SK-N-SH (cell line): ENCODE measurements at regions not wholly inside any gene's neighbourhood (a gene's known extent, or its start where the extent isn't known, plus 50 kb on each side); places are given as distances from the start of the nearest gene placed in this dataset.
"Not testable (repeated sequence)": the region's sequence is repeated elsewhere in the genome, so short reads cannot be mapped to it uniquely, and the experiment has no call there.

Experiments
- CTCF ChIA-PET: fragments of 300-600, 350-600 bp; formaldehyde crosslinking; extraction: SDS; loops from one replicate; lab custom pipeline; 2021; lab: Yijun Ruan, JAX
- POLR2A ChIA-PET: fragments of 350-600 bp; sonication (Branson Sonifier 250); formaldehyde crosslinking; extraction: SDS; loops from one replicate; lab custom pipeline; 2020; ENCODE audit warnings: antibody characterized with exemption, inconsistent platforms; lab: Yijun Ruan, JAX
- DNase-seq: peaks from one replicate; pipeline ENCODE4 v3.0.0; 2012
- H2AFZ ChIP-seq: fragments of 200-600 bp; sonication (generic); 2 replicates; pipeline ENCODE4 v1.8.1; 2016; ENCODE audit warnings: antibody characterized with exemption, mild to moderate bottlenecking, low read depth
- H3F3A ChIP-seq: fragments of 200-600 bp; sonication (generic); replicated peaks from 2 replicates; pipeline ENCODE3; 2016; ENCODE audit warnings: antibody characterized with exemption, mild to moderate bottlenecking; ENCODE audit not compliant: insufficient read depth
- H3K27ac ChIP-seq, 2 experiments: fragments of 200-500 bp in 1 of 2; fragments of 200-600 bp in 1 of 2; sonication (Bioruptor generic) in 1 of 2; sonication (generic), shearing (Covaris generic) in 1 of 2; 2 replicates each; pipeline versions ENCODE4 v1.5.1 to v1.6.1; 2014 to 2016; ENCODE audit warnings: low read depth in 2 of 2, inconsistent platforms in 1 of 2, low read length in 1 of 2, mild to moderate bottlenecking in 1 of 2, mixed read lengths in 1 of 2
- H3K27me3 ChIP-seq: fragments of 200-600 bp; sonication (generic), shearing (Covaris generic); 2 replicates; pipeline ENCODE4 v1.6.1; 2016; ENCODE audit warnings: mixed run types; ENCODE audit not compliant: insufficient read depth
- H3K36me3 ChIP-seq, 2 experiments: fragments of 200-500 bp in 1 of 2; fragments of 200-600 bp in 1 of 2; sonication (Bioruptor generic) in 1 of 2; sonication (generic) in 1 of 2; replicated peaks in 1 of 2; 2 replicates each; pipeline versions ENCODE3 to v1.5.1; 2014 to 2016; ENCODE audit warnings: low read length in 1 of 2, mild to moderate bottlenecking in 1 of 2; ENCODE audit not compliant: insufficient read depth in 2 of 2, control insufficient read depth in 1 of 2
- H3K4me1 ChIP-seq, 2 experiments: fragments of 200-500 bp in 1 of 2; fragments of 200-600 bp in 1 of 2; sonication (Bioruptor generic) in 1 of 2; sonication (generic), shearing (Covaris generic) in 1 of 2; 2 replicates each; pipeline versions ENCODE4 v1.5.1 to v1.6.1; 2014 to 2016; ENCODE audit warnings: low read depth in 1 of 2, low read length in 1 of 2, mixed run types in 1 of 2; ENCODE audit not compliant: insufficient read depth in 2 of 2, control insufficient read depth in 1 of 2
- H3K4me2 ChIP-seq: fragments of 200-600 bp; sonication (generic), shearing (Covaris generic); 2 replicates; pipeline ENCODE4 v1.6.1; 2017; ENCODE audit warnings: mixed run types
- H3K4me3 ChIP-seq, 2 experiments: fragments of 200-500 bp in 1 of 2; fragments of 200-600 bp in 1 of 2; sonication (Bioruptor generic) in 1 of 2; sonication (generic), shearing (Covaris generic) in 1 of 2; 2 replicates each; pipeline versions ENCODE4 v1.5.1 to v1.8.1; 2014 to 2016; ENCODE audit warnings: low read depth in 2 of 2, inconsistent platforms in 1 of 2, low read length in 1 of 2, mild to moderate bottlenecking in 1 of 2, mixed read lengths in 1 of 2, moderate library complexity in 1 of 2
- H3K79me2 ChIP-seq: fragments of 200-600 bp; sonication (generic); 2 replicates; pipeline ENCODE4 v1.8.1; 2017; ENCODE audit warnings: mild to moderate bottlenecking; ENCODE audit not compliant: insufficient read depth
- H3K9ac ChIP-seq: fragments of 200-600 bp; sonication (generic); 2 replicates; pipeline ENCODE4 v1.6.1; 2017; ENCODE audit warnings: mixed run types
- H3K9me2 ChIP-seq: fragments of 200-600 bp; sonication (generic); 2 replicates; pipeline ENCODE4 v1.6.1; 2017; ENCODE audit warnings: mixed run types
- H3K9me3 ChIP-seq: fragments of 200-600 bp; sonication (generic); 2 replicates; pipeline ENCODE4 v1.6.1; 2017; ENCODE audit warnings: mixed run types, mild to moderate bottlenecking, moderate library complexity
- H4K20me1 ChIP-seq: fragments of 200-600 bp; sonication (generic); 2 replicates; pipeline ENCODE4 v1.6.1; 2017; ENCODE audit warnings: mild to moderate bottlenecking, mixed run types; ENCODE audit not compliant: insufficient read depth
- ELF1 ChIP-seq: IDR thresholded peaks from 2 replicates; pipeline ENCODE4 v1.4.0; 2012
- EP300 ChIP-seq, 2 experiments: IDR thresholded peaks; 2 replicates each; pipeline versions ENCODE4 v1.4.0 to v1.6.1; 2012; ENCODE audit warnings: borderline replicate concordance in 1 of 2, low read depth in 1 of 2, low read length in 1 of 2
- EZH2phosphoT487 ChIP-seq: fragments of 200-600 bp; sonication (generic); IDR thresholded peaks from 2 replicates; pipeline ENCODE4 v1.6.1; 2017; ENCODE audit warnings: low read depth, mixed run types, mild to moderate bottlenecking, antibody characterized with exemption, moderate library complexity, borderline replicate concordance
- MEF2A ChIP-seq: IDR thresholded peaks from 2 replicates; pipeline ENCODE4 v1.4.0; 2012; ENCODE audit warnings: low read depth, borderline replicate concordance
- MXI1 ChIP-seq: IDR thresholded peaks from 2 replicates; pipeline ENCODE4 v1.6.1; 2012; ENCODE audit warnings: mild to moderate bottlenecking, low read depth, low read length, improper control_type of control experiment
- NFIC ChIP-seq: IDR thresholded peaks from 2 replicates; pipeline ENCODE4 v1.4.0; 2012; ENCODE audit warnings: borderline replicate concordance
- PBX3 ChIP-seq: IDR thresholded peaks from 2 replicates; pipeline ENCODE4; 2012
- POLR2AphosphoS5 ChIP-seq: IDR thresholded peaks from 2 replicates; pipeline ENCODE4 v1.6.1; 2012; ENCODE audit warnings: low read depth, low read length
- RAD21 ChIP-seq: IDR thresholded peaks from 2 replicates; pipeline ENCODE4 v1.6.1; 2012; ENCODE audit warnings: mild to moderate bottlenecking, low read length
- RXRA ChIP-seq: IDR thresholded peaks from 2 replicates; pipeline ENCODE4 v1.4.0; 2012; ENCODE audit warnings: low read depth, mild to moderate bottlenecking, borderline replicate concordance
- SMC3 ChIP-seq: IDR thresholded peaks from 2 replicates; pipeline ENCODE4 v1.6.1; 2012; ENCODE audit warnings: low read depth, low read length, improper control_type of control experiment
- TAF1 ChIP-seq: IDR thresholded peaks from 2 replicates; pipeline ENCODE4 v1.6.1; 2012; ENCODE audit warnings: low read depth, mild to moderate bottlenecking, low read length, moderate library complexity, borderline replicate concordance
- TCF12 ChIP-seq: IDR thresholded peaks from 2 replicates; pipeline ENCODE4 v1.4.0; 2012
- TEAD4 ChIP-seq: IDR thresholded peaks from 2 replicates; pipeline ENCODE4 v1.4.0; 2012; ENCODE audit warnings: mild to moderate bottlenecking, borderline replicate concordance; ENCODE audit not compliant: insufficient read depth
- WGBS: methylation state at CpG from one replicate; pipeline ENCODE4 v1.1.6; 2017; ENCODE audit warnings: low lambda C conversion rate; 5-methylcytosine and 5-hydroxymethylcytosine counted together
- TF ChIP-seq, protein P1 (sequence below): fragments of 200-600 bp; sonication (generic); IDR thresholded peaks from 2 replicates; pipeline ENCODE4 v1.6.1; 2017; ENCODE audit warnings: antibody characterized with exemption, mild to moderate bottlenecking, moderate library complexity
- TF ChIP-seq, protein P2 (sequence below): IDR thresholded peaks from 2 replicates; pipeline ENCODE4 v1.4.0; 2012; ENCODE audit warnings: low read depth

GRCh38 chr12:114604606-114605005 lies 79.4 kb downstream of the TBX3 start (continued):
- TF ChIP-seq NFIC (no peak), PBX3 (no peak), TEAD4 (no peak), EP300 (IDR thresholded peaks at IDR 0.05; ENCODE audit: borderline replicate concordance in 1 of 2, low read depth in 1 of 2, low read length in 1 of 2) (no peak), TAF1 (no peak), TCF12 (no peak), POLR2AphosphoS5 (no peak), ELF1 (no peak)
- TF ChIP-seq, protein P1, sequence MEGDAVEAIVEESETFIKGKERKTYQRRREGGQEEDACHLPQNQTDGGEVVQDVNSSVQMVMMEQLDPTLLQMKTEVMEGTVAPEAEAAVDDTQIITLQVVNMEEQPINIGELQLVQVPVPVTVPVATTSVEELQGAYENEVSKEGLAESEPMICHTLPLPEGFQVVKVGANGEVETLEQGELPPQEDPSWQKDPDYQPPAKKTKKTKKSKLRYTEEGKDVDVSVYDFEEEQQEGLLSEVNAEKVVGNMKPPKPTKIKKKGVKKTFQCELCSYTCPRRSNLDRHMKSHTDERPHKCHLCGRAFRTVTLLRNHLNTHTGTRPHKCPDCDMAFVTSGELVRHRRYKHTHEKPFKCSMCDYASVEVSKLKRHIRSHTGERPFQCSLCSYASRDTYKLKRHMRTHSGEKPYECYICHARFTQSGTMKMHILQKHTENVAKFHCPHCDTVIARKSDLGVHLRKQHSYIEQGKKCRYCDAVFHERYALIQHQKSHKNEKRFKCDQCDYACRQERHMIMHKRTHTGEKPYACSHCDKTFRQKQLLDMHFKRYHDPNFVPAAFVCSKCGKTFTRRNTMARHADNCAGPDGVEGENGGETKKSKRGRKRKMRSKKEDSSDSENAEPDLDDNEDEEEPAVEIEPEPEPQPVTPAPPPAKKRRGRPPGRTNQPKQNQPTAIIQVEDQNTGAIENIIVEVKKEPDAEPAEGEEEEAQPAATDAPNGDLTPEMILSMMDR: no peak
- TF ChIP-seq, all 33 proteins: peak for 0

DNA sequence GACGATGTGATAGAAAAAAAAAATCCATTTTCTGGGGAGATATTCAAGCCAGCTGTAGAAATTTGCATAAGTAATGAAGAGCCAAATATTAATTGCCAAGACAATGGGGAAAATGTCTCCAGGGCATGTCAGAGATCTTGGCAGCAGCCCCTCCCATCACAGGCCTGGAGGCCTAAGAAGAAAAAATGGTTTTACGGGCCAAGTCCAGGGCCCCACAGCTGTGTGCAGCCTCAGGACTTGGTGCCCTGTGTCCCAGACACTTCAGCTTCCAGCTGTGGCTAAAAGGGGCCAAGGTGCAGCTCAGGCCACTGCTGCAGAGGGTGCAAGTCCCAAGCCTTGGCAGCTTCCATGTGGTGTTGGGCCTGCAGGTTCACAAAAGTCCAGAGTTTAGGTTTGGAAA lies 83.4 kb downstream of the TBX3 start:
- DNase-seq, H3F3A ChIP-seq, H3K9me2 ChIP-seq, H3K9me3 ChIP-seq, H3K9ac ChIP-seq, H3K4me3 ChIP-seq, H3K27ac ChIP-seq, H2AFZ ChIP-seq, H4K20me1 ChIP-seq, CTCF ChIA-PET, H3K27me3 ChIP-seq, H3K4me1 ChIP-seq, H3K4me2 ChIP-seq, H3K79me2 ChIP-seq, H3K36me3 ChIP-seq, POLR2A ChIA-PET: not testable (repeated sequence)
- 19% methylated on average over 2 of the region's 2 CpGs for WGBS

- ChIA-PET CTCF (no interaction called here), POLR2A (no interaction called here)
- Histone ChIP-seq H3K36me3 (no peaks in the 10 kb centered on the region), H3K9me2 (no peaks in the 10 kb centered on the region), H3F3A (no peaks in the 10 kb centered on the region), H4K20me1 (no peaks in the 10 kb centered on the region), H3K27ac (no peak overlapping the region), H3K9me3 (no peaks in the 10 kb centered on the region), H3K4me2 (no peak overlapping the region), H3K79me2 (no peaks in the 10 kb centered on the region), H3K27me3 (no peaks in the 10 kb centered on the region), H3K4me3 (no peak overlapping the region), H3K4me1 (no peaks in the 10 kb centered on the region), H3K9ac (no peak overlapping the region), H2AFZ (no peak overlapping the region)
- WGBS: 0% methylated on average over 2 of the region's 2 CpGs
- no peak for DNase-seq
- TF ChIP-seq RAD21 (no peak), PBX3 (no peak), TAF1 (no peak), ELF1 (no peak), MEF2A (no peak), SMC3 (no peak), EZH2phosphoT487 (no peak), RXRA (no peak), MXI1 (no peak)
- TF ChIP-seq, protein P2, sequence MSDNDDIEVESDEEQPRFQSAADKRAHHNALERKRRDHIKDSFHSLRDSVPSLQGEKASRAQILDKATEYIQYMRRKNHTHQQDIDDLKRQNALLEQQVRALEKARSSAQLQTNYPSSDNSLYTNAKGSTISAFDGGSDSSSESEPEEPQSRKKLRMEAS: no peak
- TF ChIP-seq, protein P1: no peak
Measured at GRCh38 chr12:114598111-114598510, 85.9 kb downstream of the TBX3 start.
